ENCODE measurements at regions not wholly inside any gene's neighbourhood (a gene's known extent, or its start where the extent isn't known, plus 50 kb on each side); places are given as distances from the start of the nearest gene placed in this dataset.

GRCh38 chr22:49703505-49703904 is 124.2 kb downstream of the BRD1 start:
- TF ChIP-seq POLR2A (IDR thresholded peaks at IDR 0.05) (no peak), CTCF (IDR thresholded peaks at IDR 0.05) (no peak), EP300 (IDR thresholded peaks at IDR 0.05) (no peak)

Measured in tibial nerve (tissue), 4 donors.